K562 (cell line): ENCODE measurements at regions not wholly inside any gene's neighbourhood (a gene's known extent, or its start where the extent isn't known, plus 50 kb on each side); places are given as distances from the start of the nearest gene placed in this dataset.

Experiments used
- ASH1L ChIP-seq: fragments of 450-650 bp; IDR thresholded peaks from 2 replicates; pipeline ENCODE4 v1.6.1; 2018; ENCODE audit warnings: borderline replicate concordance, mild to moderate bottlenecking, low read depth; ENCODE audit not compliant: partially characterized antibody
- CREM ChIP-seq: IDR thresholded peaks from 2 replicates; pipeline ENCODE4 v1.6.1; 2014; ENCODE audit warnings: antibody characterized with exemption, low read depth
- CTCF ChIP-seq, 3 experiments: IDR thresholded peaks in 2 of 3; conservative IDR thresholded peaks in 1 of 3; 2 replicates each; pipeline ENCODE4 v1.5.1; 2011 to 2012; ENCODE audit warnings: low read length in 3 of 3, mild to moderate bottlenecking in 3 of 3, control low read depth in 2 of 3, improper control_type of control experiment in 1 of 3, inconsistent platforms in 1 of 3, low read depth in 1 of 3, mixed read lengths in 1 of 3, moderate library complexity in 1 of 3; ENCODE audit not compliant: insufficient read depth in 2 of 3
- FOXJ2 ChIP-seq: fragments of 200-800 bp; sonication (Bioruptor generic); IDR thresholded peaks from 2 replicates; pipeline ENCODE4 v1.6.1; 2016; ENCODE audit warnings: missing genetic modification characterization, missing compliant biosample characterization
- JUN ChIP-seq, 2 experiments: sonication (generic) in 1 of 2; formaldehyde crosslinking in 1 of 2; IDR thresholded peaks; 2 replicates each; pipeline versions ENCODE4 v1.6.1 to v1.8.0; 2012 to 2022; ENCODE audit warnings: borderline replicate concordance in 2 of 2, mild to moderate bottlenecking in 2 of 2, improper control_type of control experiment in 1 of 2, low read depth in 1 of 2, low read length in 1 of 2, missing genetic modification reagents in 1 of 2
- MAFF ChIP-seq: IDR thresholded peaks from 2 replicates; pipeline ENCODE4 v1.6.1; 2012; ENCODE audit warnings: low read length, improper control_type of control experiment
- MAFG ChIP-seq: fragments of 450-650 bp; conservative IDR thresholded peaks from 2 replicates; pipeline ENCODE4 v1.6.1; 2016; ENCODE audit warnings: missing genetic modification characterization, missing compliant biosample characterization
- POLR2AphosphoS5 ChIP-seq: IDR thresholded peaks from 2 replicates; pipeline ENCODE4 v1.6.1; 2011; ENCODE audit warnings: mild to moderate bottlenecking, low read depth, low read length, moderate library complexity; ENCODE audit not compliant: control insufficient read depth, insufficient read depth
- SP1 ChIP-seq: sonication (generic); formaldehyde crosslinking; IDR thresholded peaks from 2 replicates; pipeline ENCODE4 v1.8.1; 2022; ENCODE audit warnings: mild to moderate bottlenecking, missing genetic modification reagents
- WHSC1 ChIP-seq: IDR thresholded peaks from one replicate; pipeline ENCODE4 v1.6.1; 2012; ENCODE audit warnings: low read length, control low read depth, inconsistent platforms
- ZNF165 ChIP-seq: fragments of 250-450 bp; sonication (Bioruptor Pico); IDR thresholded peaks from 2 replicates; pipeline ENCODE4 v1.4.0; 2020; ENCODE audit warnings: borderline replicate concordance
- ZNF24 ChIP-seq: fragments of 450-650 bp; IDR thresholded peaks from 2 replicates; pipeline ENCODE4 v1.6.1; 2016
- TF ChIP-seq, protein P1 (sequence below): sonication (generic); formaldehyde crosslinking; IDR thresholded peaks from 2 replicates; pipeline ENCODE4 v1.8.0; 2022; ENCODE audit warnings: missing genetic modification reagents, mild to moderate bottlenecking, moderate library complexity, borderline replicate concordance
- TF ChIP-seq, protein P2 (sequence below): sonication (generic); formaldehyde crosslinking; IDR thresholded peaks from 2 replicates; pipeline ENCODE4 v1.5.0; 2020; ENCODE audit warnings: missing genetic modification reagents

DNA sequence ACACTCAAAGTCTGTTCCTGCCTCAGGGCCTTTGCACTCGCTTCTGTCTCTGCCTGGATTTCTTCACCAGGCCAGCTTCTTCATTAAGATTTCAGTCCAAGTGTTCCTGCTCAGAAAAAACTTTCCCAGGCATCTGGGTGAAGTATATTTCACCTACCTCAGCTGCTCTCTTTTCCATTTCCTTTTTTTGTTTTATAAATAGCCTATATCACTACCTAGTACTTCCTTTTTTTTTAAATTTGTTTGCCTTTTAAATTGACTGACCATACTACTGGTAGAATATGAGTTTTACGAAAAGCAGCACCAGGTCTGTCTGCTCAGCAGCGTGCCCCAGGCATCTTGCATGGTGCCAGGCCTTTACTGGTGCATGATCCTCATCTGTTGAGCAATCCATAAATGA lies 1064.4 kb downstream of the UQCRFS1 start:
- TF ChIP-seq MAFF (no peak), SP1 (CRISPR knock-in tag) (no peak), JUN (IDR thresholded peaks at IDR 0.05; ENCODE audit: borderline replicate concordance, low read depth, low read length) (no peak), JUN (CRISPR knock-in tag; IDR thresholded peaks at IDR 0.05; ENCODE audit: borderline replicate concordance) (no peak), FOXJ2 (no peak), MAFG (tag) (no peak), ASH1L (no peak), POLR2AphosphoS5 (no peak), ZNF24 (no peak), CREM (no peak), CTCF (IDR thresholded peaks at IDR 0.05 in 2 of 3, conservative IDR thresholded peaks at IDR 0.05 in 1 of 3; ENCODE audit: insufficient read depth in 2 of 3, low read depth in 1 of 3, low read length in 3 of 3) (no peak), WHSC1 (no peak), ZNF165 (CRISPR knock-in tag) (no peak)
- TF ChIP-seq, protein P1, sequence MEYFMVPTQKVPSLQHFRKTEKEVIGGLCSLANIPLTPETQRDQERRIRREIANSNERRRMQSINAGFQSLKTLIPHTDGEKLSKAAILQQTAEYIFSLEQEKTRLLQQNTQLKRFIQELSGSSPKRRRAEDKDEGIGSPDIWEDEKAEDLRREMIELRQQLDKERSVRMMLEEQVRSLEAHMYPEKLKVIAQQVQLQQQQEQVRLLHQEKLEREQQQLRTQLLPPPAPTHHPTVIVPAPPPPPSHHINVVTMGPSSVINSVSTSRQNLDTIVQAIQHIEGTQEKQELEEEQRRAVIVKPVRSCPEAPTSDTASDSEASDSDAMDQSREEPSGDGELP (CRISPR knock-in tag) = no peak
- TF ChIP-seq, protein P2, sequence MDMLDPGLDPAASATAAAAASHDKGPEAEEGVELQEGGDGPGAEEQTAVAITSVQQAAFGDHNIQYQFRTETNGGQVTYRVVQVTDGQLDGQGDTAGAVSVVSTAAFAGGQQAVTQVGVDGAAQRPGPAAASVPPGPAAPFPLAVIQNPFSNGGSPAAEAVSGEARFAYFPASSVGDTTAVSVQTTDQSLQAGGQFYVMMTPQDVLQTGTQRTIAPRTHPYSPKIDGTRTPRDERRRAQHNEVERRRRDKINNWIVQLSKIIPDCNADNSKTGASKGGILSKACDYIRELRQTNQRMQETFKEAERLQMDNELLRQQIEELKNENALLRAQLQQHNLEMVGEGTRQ (CRISPR knock-in tag) = no peak
